HCT116 (cell line): ENCODE measurements at regions not wholly inside any gene's neighbourhood (a gene's known extent, or its start where the extent isn't known, plus 50 kb on each side); places are given as distances from the start of the nearest gene placed in this dataset.

Experiments used
- ATAC-seq: fragments of 200-7000 bp; cut with Tn5 transposase; 2 replicates; pipeline ENCODE4 v1.9.1; 2020; ENCODE audit warnings: mild to moderate bottlenecking, moderate library complexity
- BruUV-seq: library from RNA; stranded (reverse); fragments of 400-500 nt; replicated peaks from 2 replicates; lab custom pipeline; 2021; lab: Mats Ljungman, UMichigan
- CTCF ChIA-PET: fragments of 300-600 bp; sonication (Branson Sonifier 250); formaldehyde crosslinking; loops from one replicate; lab custom pipeline; 2021; ENCODE audit warnings: antibody characterized with exemption; lab: Charles Lee
- POLR2A ChIA-PET: fragments of 300-600, 350-600 bp; sonication (Branson Sonifier 250); formaldehyde crosslinking; loops from one replicate; lab custom pipeline; 2021; ENCODE audit warnings: antibody characterized with exemption; lab: Charles Lee
- RAD21 ChIA-PET, 2 experiments: fragments of 300-600 bp; sonication (Branson Sonifier 250); formaldehyde crosslinking; loops; one replicate each; lab custom pipeline; 2023; ENCODE audit warnings: low total read pairs in 2 of 2; ENCODE audit not compliant: uncharacterized antibody in 2 of 2, unreplicated experiment in 2 of 2, low non-redundant PET in 1 of 2; lab: Charles Lee
- DNase-seq: peaks from one replicate; pipeline ENCODE4 v3.0.0-alpha.2; 2010; ENCODE audit warnings: low read depth, low spot score
- H2AFZ ChIP-seq: fragments of 200-600 bp; shearing (Covaris generic), sonication (generic); 2 replicates; pipeline ENCODE4 v1.6.1; 2017; ENCODE audit warnings: low read depth, mixed run types, mixed read lengths, antibody characterized with exemption, low read length; ENCODE audit not compliant: poor library complexity, severe bottlenecking
- H3K27ac ChIP-seq: 2 replicates; pipeline ENCODE4 v1.5.1; 2012; ENCODE audit warnings: low read depth, low read length
- H3K27me3 ChIP-seq: fragments of 200-600 bp; sonication (generic); 2 replicates; pipeline ENCODE4 v1.6.1; 2016; ENCODE audit warnings: mixed run types, low read length, mixed read lengths; ENCODE audit not compliant: insufficient read depth
- H3K36me3 ChIP-seq, 2 experiments: fragments of 200-500 bp in 1 of 2; fragments of 200-600 bp in 1 of 2; sonication (Bioruptor generic) in 1 of 2; sonication (generic) in 1 of 2; 2 replicates each; pipeline versions ENCODE4 v1.5.1 to v1.6.1; 2014 to 2016; ENCODE audit warnings: low read length in 2 of 2, inconsistent platforms in 1 of 2, mixed read lengths in 1 of 2, mixed run types in 1 of 2; ENCODE audit not compliant: insufficient read depth in 2 of 2, control insufficient read depth in 1 of 2
- H3K4me1 ChIP-seq, 2 experiments: fragments of 200-600 bp in 1 of 2; sonication (generic) in 1 of 2; 2 replicates each; pipeline versions ENCODE4 v1.5.1 to v1.6.1; 2012 to 2017; ENCODE audit warnings: low read length in 2 of 2, inconsistent platforms in 1 of 2, mild to moderate bottlenecking in 1 of 2, mixed read lengths in 1 of 2, mixed run types in 1 of 2, moderate library complexity in 1 of 2; ENCODE audit not compliant: insufficient read depth in 2 of 2, control insufficient read depth in 1 of 2
- H3K4me2 ChIP-seq: fragments of 200-600 bp; sonication (generic); 2 replicates; pipeline ENCODE4 v1.6.1; 2017; ENCODE audit warnings: mixed run types, low read length, mixed read lengths
- H3K4me3 ChIP-seq, 2 experiments: fragments of 200-600 bp in 1 of 2; sonication (generic) in 1 of 2; replicated peaks in 1 of 2; 2 replicates each; pipeline ENCODE4 v1.5.1; 2011 to 2016; ENCODE audit warnings: low read length in 2 of 2, control low read depth in 1 of 2, low read depth in 1 of 2, mild to moderate bottlenecking in 1 of 2, mixed read lengths in 1 of 2, mixed run types in 1 of 2
- H3K79me2 ChIP-seq: fragments of 200-600 bp; sonication (generic); 2 replicates; pipeline ENCODE4 v1.6.1; 2017; ENCODE audit warnings: mild to moderate bottlenecking, mixed run types, low read length, moderate library complexity, mixed read lengths; ENCODE audit not compliant: insufficient read depth
- H3K9ac ChIP-seq: fragments of 200-600 bp; sonication (generic); 2 replicates; pipeline ENCODE4 v1.6.1; 2016; ENCODE audit warnings: low read length, mixed read lengths
- H3K9me2 ChIP-seq: fragments of 200-600 bp; sonication (generic), shearing (Covaris generic); 2 replicates; pipeline ENCODE4 v1.6.1; 2017; ENCODE audit warnings: mixed run types, mild to moderate bottlenecking, moderate library complexity; ENCODE audit not compliant: insufficient read depth
- H3K9me3 ChIP-seq, 2 experiments: fragments of 200-500 bp in 1 of 2; fragments of 200-600 bp in 1 of 2; sonication (Bioruptor generic) in 1 of 2; sonication (generic) in 1 of 2; 2 replicates each; pipeline ENCODE4 v1.6.1; 2014 to 2017; ENCODE audit warnings: low read length in 2 of 2, mixed read lengths in 2 of 2, inconsistent platforms in 1 of 2, low read depth in 1 of 2, mild to moderate bottlenecking in 1 of 2, mixed run types in 1 of 2, moderate library complexity in 1 of 2; ENCODE audit not compliant: control insufficient read depth in 1 of 2, insufficient read depth in 1 of 2
- H4K20me1 ChIP-seq: fragments of 200-600 bp; sonication (generic), shearing (Covaris generic); 2 replicates; pipeline ENCODE4 v1.6.1; 2017; ENCODE audit warnings: mixed run types, mild to moderate bottlenecking, moderate library complexity; ENCODE audit not compliant: insufficient read depth
- EGR1 ChIP-seq: IDR thresholded peaks from 2 replicates; pipeline ENCODE4 v1.6.1; 2012; ENCODE audit warnings: low read depth
- EZH2 ChIP-seq: fragments of 200-600 bp; sonication (generic); IDR thresholded peaks from 2 replicates; pipeline ENCODE4 v1.6.1; 2017; ENCODE audit warnings: antibody characterized with exemption, mixed run types
- EZH2phosphoT487 ChIP-seq: fragments of 200-600 bp; IDR thresholded peaks from 2 replicates; pipeline ENCODE4 v1.6.1; 2018; ENCODE audit warnings: antibody characterized with exemption, borderline replicate concordance
- JUND ChIP-seq: IDR thresholded peaks from 2 replicates; pipeline ENCODE4 v1.6.1; 2012
- POLR2AphosphoS5 ChIP-seq: IDR thresholded peaks from 2 replicates; pipeline ENCODE4 v1.6.1; 2011; ENCODE audit warnings: mild to moderate bottlenecking, low read depth, low read length, moderate library complexity
- RAD21 ChIP-seq: IDR thresholded peaks from 2 replicates; pipeline ENCODE4 v1.6.1; 2012; ENCODE audit warnings: low read depth, mild to moderate bottlenecking
- SIN3A ChIP-seq: IDR thresholded peaks from 2 replicates; pipeline ENCODE4 v1.6.1; 2012; ENCODE audit warnings: low read depth
- SRF ChIP-seq: IDR thresholded peaks from 2 replicates; pipeline ENCODE4 v1.6.1; 2012; ENCODE audit warnings: low read depth
- TCF7L2 ChIP-seq: IDR thresholded peaks from 2 replicates; pipeline ENCODE4 v1.7.0; 2011; ENCODE audit warnings: borderline replicate concordance, inconsistent platforms; ENCODE audit not compliant: insufficient read depth, insufficient read length; ENCODE audit errors: extremely low read depth
- ZFX ChIP-seq: fragments of 450-650 bp; IDR thresholded peaks from 2 replicates; pipeline ENCODE4 v1.6.1; 2017
- ZNF274 ChIP-seq: fragments of 200-500 bp; sonication (Bioruptor generic); IDR thresholded peaks from 2 replicates; pipeline ENCODE4 v1.6.1; 2014; ENCODE audit warnings: mild to moderate bottlenecking, low read depth, low read length, inconsistent platforms
- intact Hi-C: fragments of 100-400 bp; cut with micrococcal nuclease; formaldehyde crosslinking; loops from 2 replicates; pipeline ENCODE4 v1.10.0; 2022
- TF ChIP-seq, protein P1 (sequence below): IDR thresholded peaks from 2 replicates; pipeline ENCODE4 v1.6.1; 2012
- TF ChIP-seq, protein P2 (sequence below), 3 experiments: fragments of 200-600 bp in 1 of 3; sonication (generic) in 1 of 3; IDR thresholded peaks in 2 of 3; conservative IDR thresholded peaks in 1 of 3; 2 replicates each; pipeline ENCODE4 v1.5.1; 2012 to 2017; ENCODE audit warnings: low read depth in 2 of 3, low read length in 2 of 3, antibody characterized with exemption in 1 of 3, borderline replicate concordance in 1 of 3, control low read depth in 1 of 3, mild to moderate bottlenecking in 1 of 3, mixed read lengths in 1 of 3, mixed run types in 1 of 3, moderate library complexity in 1 of 3; ENCODE audit not compliant: insufficient read depth in 1 of 3
- TF ChIP-seq, protein P3 (sequence below): IDR thresholded peaks from 2 replicates; pipeline ENCODE4 v1.6.1; 2011; ENCODE audit warnings: mild to moderate bottlenecking, low read length, moderate library complexity; ENCODE audit not compliant: insufficient replicate concordance; ENCODE audit errors: extremely low read depth

DNA sequence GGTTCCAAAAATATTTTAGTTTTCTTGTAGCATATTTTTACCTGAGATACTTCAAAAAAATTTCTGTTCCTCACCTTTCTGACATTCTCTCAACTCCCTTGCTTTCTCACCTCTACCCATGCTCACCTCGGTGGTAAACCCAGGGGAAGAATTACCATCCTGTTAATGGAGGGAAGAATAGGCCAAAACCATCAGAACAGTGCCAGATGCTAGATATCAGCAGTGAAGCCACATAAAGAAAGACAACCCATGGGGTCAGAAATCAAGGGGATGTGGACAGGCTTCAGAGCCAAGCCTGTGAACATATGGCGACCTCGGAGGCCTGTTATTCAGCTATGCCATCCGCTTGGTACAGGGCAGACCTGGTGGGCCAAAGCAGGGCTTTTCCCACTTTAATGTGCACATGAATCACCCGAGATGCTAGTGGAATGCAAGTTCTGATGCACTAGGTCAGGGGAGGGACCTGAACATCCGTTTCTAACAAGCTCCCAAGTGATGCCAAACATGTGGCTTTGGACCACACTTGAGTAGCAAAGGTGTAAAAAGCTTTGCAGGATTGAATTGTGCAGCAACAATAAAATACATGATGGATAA is 125.5 kb downstream of the NPY start:
- ATAC-seq (no peak), DNase-seq (no peak)
- Histone ChIP-seq H3K4me1 (no peaks in the 10 kb centered on the region), H3K9me3 (no peaks in the 10 kb centered on the region; a peak in 1 of 4 replicates), H3K27me3 (no peaks in the 10 kb centered on the region; the same call in 1 of the 2 replicates), H3K9me2 (no peaks in the 10 kb centered on the region), H3K4me3 (no peak overlapping the region), H3K27ac (no peak overlapping the region), H3K4me2 (no peak overlapping the region), H3K79me2 (no peaks in the 10 kb centered on the region), H3K36me3 (no peaks in the 10 kb centered on the region), H2AFZ (no peak overlapping the region), H4K20me1 (no peaks in the 10 kb centered on the region), H3K9ac (no peak overlapping the region)
- ChIA-PET RAD21 (no interaction called here), POLR2A (no interaction called here), CTCF (no interaction called here)
- BruUV-seq, result no TSS peak
- intact Hi-C loops, result no loop called here
- TF ChIP-seq EZH2, result no peak
- no peak for TF ChIP-seq JUND
- TF ChIP-seq SRF, result no peak
- no peak for TF ChIP-seq ZFX
- TF ChIP-seq, protein P1, sequence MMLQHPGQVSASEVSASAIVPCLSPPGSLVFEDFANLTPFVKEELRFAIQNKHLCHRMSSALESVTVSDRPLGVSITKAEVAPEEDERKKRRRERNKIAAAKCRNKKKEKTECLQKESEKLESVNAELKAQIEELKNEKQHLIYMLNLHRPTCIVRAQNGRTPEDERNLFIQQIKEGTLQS, result no peak
- TF ChIP-seq POLR2AphosphoS5, result no peak

DNA sequence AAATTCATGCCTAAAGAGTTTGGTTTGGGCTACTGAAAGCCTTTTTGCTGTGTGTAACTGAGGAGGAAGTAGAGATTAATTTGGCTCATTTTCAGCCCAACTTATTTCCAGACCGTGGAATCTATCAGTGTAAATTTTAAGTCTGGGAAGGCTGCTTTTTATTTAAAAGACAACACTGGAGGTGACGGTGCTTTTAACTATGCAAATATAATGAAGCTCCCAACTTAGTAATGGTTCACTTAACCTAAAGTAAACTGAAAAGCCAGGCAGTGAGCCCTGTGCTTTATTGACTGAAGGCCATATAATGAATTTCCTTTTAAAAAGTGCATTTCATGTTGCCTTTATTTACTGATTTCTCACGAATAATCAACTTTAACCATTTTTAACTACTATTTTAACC is 127.2 kb downstream of the NPY start:
- TF ChIP-seq RAD21, result no peak
- TF ChIP-seq, protein P2, sequence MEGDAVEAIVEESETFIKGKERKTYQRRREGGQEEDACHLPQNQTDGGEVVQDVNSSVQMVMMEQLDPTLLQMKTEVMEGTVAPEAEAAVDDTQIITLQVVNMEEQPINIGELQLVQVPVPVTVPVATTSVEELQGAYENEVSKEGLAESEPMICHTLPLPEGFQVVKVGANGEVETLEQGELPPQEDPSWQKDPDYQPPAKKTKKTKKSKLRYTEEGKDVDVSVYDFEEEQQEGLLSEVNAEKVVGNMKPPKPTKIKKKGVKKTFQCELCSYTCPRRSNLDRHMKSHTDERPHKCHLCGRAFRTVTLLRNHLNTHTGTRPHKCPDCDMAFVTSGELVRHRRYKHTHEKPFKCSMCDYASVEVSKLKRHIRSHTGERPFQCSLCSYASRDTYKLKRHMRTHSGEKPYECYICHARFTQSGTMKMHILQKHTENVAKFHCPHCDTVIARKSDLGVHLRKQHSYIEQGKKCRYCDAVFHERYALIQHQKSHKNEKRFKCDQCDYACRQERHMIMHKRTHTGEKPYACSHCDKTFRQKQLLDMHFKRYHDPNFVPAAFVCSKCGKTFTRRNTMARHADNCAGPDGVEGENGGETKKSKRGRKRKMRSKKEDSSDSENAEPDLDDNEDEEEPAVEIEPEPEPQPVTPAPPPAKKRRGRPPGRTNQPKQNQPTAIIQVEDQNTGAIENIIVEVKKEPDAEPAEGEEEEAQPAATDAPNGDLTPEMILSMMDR (IDR thresholded peaks at IDR 0.05 in 2 of 3, conservative IDR thresholded peaks at IDR 0.05 in 1 of 3; ENCODE audit: borderline replicate concordance in 1 of 3, insufficient read depth in 1 of 3, low read depth in 2 of 3, low read length in 2 of 3), result no peak
- TF ChIP-seq, protein P1, result no peak
- TF ChIP-seq SIN3A, result no peak
- TF ChIP-seq, protein P3, sequence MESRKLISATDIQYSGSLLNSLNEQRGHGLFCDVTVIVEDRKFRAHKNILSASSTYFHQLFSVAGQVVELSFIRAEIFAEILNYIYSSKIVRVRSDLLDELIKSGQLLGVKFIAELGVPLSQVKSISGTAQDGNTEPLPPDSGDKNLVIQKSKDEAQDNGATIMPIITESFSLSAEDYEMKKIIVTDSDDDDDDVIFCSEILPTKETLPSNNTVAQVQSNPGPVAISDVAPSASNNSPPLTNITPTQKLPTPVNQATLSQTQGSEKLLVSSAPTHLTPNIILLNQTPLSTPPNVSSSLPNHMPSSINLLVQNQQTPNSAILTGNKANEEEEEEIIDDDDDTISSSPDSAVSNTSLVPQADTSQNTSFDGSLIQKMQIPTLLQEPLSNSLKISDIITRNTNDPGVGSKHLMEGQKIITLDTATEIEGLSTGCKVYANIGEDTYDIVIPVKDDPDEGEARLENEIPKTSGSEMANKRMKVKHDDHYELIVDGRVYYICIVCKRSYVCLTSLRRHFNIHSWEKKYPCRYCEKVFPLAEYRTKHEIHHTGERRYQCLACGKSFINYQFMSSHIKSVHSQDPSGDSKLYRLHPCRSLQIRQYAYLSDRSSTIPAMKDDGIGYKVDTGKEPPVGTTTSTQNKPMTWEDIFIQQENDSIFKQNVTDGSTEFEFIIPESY, result no peak
- no peak for TF ChIP-seq TCF7L2
- TF ChIP-seq EZH2phosphoT487, result no peak
- no peak for TF ChIP-seq ZNF274
- no peak for TF ChIP-seq POLR2AphosphoS5
- TF ChIP-seq EGR1, result no peak
- TF ChIP-seq, all 23 proteins: peak for 0
- H3K27me3 ChIP-seq, result no peaks in the 10 kb centered on the region; the same call in 1 of the 2 replicates
- RAD21 ChIA-PET, result no interaction called here
- no peaks in the 10 kb centered on the region; a peak in 1 of 4 replicates for H3K9me3 ChIP-seq
- no peaks in the 10 kb centered on the region for H3K9me2 ChIP-seq
- no peak overlapping the region for H3K4me3 ChIP-seq
- no TSS peak for BruUV-seq
- no peaks in the 10 kb centered on the region for H4K20me1 ChIP-seq
- intact Hi-C loops, result no loop called here
- H3K4me2 ChIP-seq, result no peak overlapping the region
- ATAC-seq (no peak), DNase-seq (no peak)
- CTCF ChIA-PET, result no interaction called here
- H3K4me1 ChIP-seq, result no peaks in the 10 kb centered on the region
- POLR2A ChIA-PET, result no interaction called here
- H3K9ac ChIP-seq, result no peak overlapping the region
- H3K36me3 ChIP-seq, result no peaks in the 10 kb centered on the region
- H2AFZ ChIP-seq, result no peak overlapping the region
- no peaks in the 10 kb centered on the region for H3K79me2 ChIP-seq
- no peak overlapping the region for H3K27ac ChIP-seq
